NCI-H146 treated with DMSO at 0.1 percent for 48 hours (cell line): ENCODE measurements at regions not wholly inside any gene's neighbourhood (a gene's known extent, or its start where the extent isn't known, plus 50 kb on each side); places are given as distances from the start of the nearest gene placed in this dataset.

Source experiments
- DNase-seq: peaks from one replicate; lab custom pipeline; 2025; ENCODE audit not compliant: unreplicated experiment; lab: John Stamatoyannopoulos, UW

GRCh38 chr9:86798966-86799365 lies 148.3 kb downstream of the GAS1 start:
- no peak for DNase-seq

- no peak for DNase-seq
These were observed 150.6 kb downstream of the GAS1 start for GRCh38 chr9:86796666-86797065.

GRCh38 chr9:86795823-86796553 lies 151.3 kb downstream of the GAS1 start:
- DNase-seq: no peak

GRCh38 chr9:86795047-86795442 lies 152.3 kb downstream of the GAS1 start:
- no peak for DNase-seq

- no peak for DNase-seq
These were observed 152.8 kb downstream of the GAS1 start for GRCh38 chr9:86794391-86795046.

GRCh38 chr9:86792136-86792535 lies 155.2 kb downstream of the GAS1 start:
- DNase-seq: no peak

- DNase-seq: no peak
These were observed 156.5 kb downstream of the GAS1 start for GRCh38 chr9:86790805-86791204.

GRCh38 chr9:86788456-86788855 lies 158.8 kb downstream of the GAS1 start:
- no peak for DNase-seq

- no peak for DNase-seq
These were observed 163.4 kb downstream of the GAS1 start for GRCh38 chr9:86783884-86784283.

GRCh38 chr9:86782831-86783230 lies 164.5 kb downstream of the GAS1 start:
- no peak for DNase-seq

GRCh38 chr9:86778761-86779160 lies 168.5 kb downstream of the GAS1 start:
- DNase-seq: no peak

GRCh38 chr9:86775718-86776117 lies 171.6 kb downstream of the GAS1 start:
- DNase-seq: no peak

- no peak for DNase-seq
These were observed 173.2 kb downstream of the GAS1 start for GRCh38 chr9:86774116-86774515.

GRCh38 chr9:86773422-86773945 lies 173.8 kb downstream of the GAS1 start:
- no peak for DNase-seq

- no peak for DNase-seq
These were observed 174.7 kb downstream of the GAS1 start for GRCh38 chr9:86772635-86772993.

- no peak for DNase-seq
These were observed 175.2 kb downstream of the GAS1 start for GRCh38 chr9:86771941-86772634.

GRCh38 chr9:86771420-86771819 lies 175.9 kb downstream of the GAS1 start:
- DNase-seq: no peak

- DNase-seq: no peak
These were observed 178.6 kb downstream of the GAS1 start for GRCh38 chr9:86768709-86769108.

- DNase-seq: no peak
These were observed 179.3 kb downstream of the GAS1 start for GRCh38 chr9:86768020-86768419.

- DNase-seq: no peak
These were observed 179.9 kb downstream of the GAS1 start for GRCh38 chr9:86767373-86767772.

GRCh38 chr9:86766912-86767311 lies 180.4 kb downstream of the GAS1 start:
- no peak for DNase-seq

GRCh38 chr9:86766511-86766910 lies 180.8 kb downstream of the GAS1 start:
- DNase-seq: no peak
